ENCODE measurements at regions not wholly inside any gene's neighbourhood (a gene's known extent, or its start where the extent isn't known, plus 50 kb on each side); places are given as distances from the start of the nearest gene placed in this dataset.

GRCh38 chr3:64815789-64816188, 128.0 kb upstream of the ADAMTS9 start:
- DNase-seq (ENCODE audit: extremely low spot score) = no peak
- TF ChIP-seq, protein P1, sequence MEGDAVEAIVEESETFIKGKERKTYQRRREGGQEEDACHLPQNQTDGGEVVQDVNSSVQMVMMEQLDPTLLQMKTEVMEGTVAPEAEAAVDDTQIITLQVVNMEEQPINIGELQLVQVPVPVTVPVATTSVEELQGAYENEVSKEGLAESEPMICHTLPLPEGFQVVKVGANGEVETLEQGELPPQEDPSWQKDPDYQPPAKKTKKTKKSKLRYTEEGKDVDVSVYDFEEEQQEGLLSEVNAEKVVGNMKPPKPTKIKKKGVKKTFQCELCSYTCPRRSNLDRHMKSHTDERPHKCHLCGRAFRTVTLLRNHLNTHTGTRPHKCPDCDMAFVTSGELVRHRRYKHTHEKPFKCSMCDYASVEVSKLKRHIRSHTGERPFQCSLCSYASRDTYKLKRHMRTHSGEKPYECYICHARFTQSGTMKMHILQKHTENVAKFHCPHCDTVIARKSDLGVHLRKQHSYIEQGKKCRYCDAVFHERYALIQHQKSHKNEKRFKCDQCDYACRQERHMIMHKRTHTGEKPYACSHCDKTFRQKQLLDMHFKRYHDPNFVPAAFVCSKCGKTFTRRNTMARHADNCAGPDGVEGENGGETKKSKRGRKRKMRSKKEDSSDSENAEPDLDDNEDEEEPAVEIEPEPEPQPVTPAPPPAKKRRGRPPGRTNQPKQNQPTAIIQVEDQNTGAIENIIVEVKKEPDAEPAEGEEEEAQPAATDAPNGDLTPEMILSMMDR (IDR thresholded peaks at IDR 0.05; ENCODE audit: control extremely low read depth, extremely low read depth, low read depth, missing control alignments) = no peak
- POLR2A ChIA-PET = interaction anchor here (0.7 kb wide), 1 partner anchor 616 kb away, joined by 3 read pairs; no protein-coding TSS in a partner anchor
- CTCF ChIA-PET = interaction anchor here (0.7 to 2.4 kb wide), 3 partner anchors 9 to 751 kb away, joined by 3 to 10 read pairs (median 3); no protein-coding TSS in a partner anchor

DNA sequence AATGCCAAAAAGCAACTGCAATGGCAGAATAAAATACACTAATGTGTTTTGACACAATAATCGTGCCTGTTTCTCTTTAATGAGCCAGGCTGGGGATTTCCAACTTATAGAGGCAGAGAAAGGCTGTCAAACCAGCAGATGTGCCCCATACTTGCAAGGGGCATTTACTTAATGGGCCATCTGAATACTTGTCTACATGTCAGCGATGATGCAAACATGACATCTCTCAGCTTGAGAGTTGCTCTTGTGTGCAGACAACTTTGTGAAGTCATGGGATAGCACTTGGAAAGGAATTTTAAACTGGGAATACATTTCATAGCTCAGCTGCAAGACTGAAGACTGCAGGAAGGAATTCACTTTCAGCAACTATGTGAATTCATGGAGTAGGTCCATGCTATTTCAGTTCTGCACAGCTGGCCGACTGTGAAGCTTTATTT, 127.4 kb upstream of the ADAMTS9 start:
- TF ChIP-seq, protein P1 (IDR thresholded peaks at IDR 0.05; ENCODE audit: control extremely low read depth, extremely low read depth, low read depth, missing control alignments) = no peak
- no peak for DNase-seq (ENCODE audit: extremely low spot score)
- ChIA-PET CTCF (interaction anchor here (1.0 to 2.4 kb wide), 2 partner anchors 10 to 13 kb away, joined by 3 to 10 read pairs; no protein-coding TSS in a partner anchor), POLR2A (interaction anchor here (0.7 kb wide), 1 partner anchor 617 kb away, joined by 3 read pairs; no protein-coding TSS in a partner anchor)

GRCh38 chr3:64814351-64814750, 126.6 kb upstream of the ADAMTS9 start:
- TF ChIP-seq, protein P1 (IDR thresholded peaks at IDR 0.05; ENCODE audit: control extremely low read depth, extremely low read depth, low read depth, missing control alignments) = no peak
- CTCF ChIA-PET = no interaction called here
- POLR2A ChIA-PET = no interaction called here
- no peak for DNase-seq (ENCODE audit: extremely low spot score)

GRCh38 chr3:64813326-64813725, 125.5 kb upstream of the ADAMTS9 start:
- ChIA-PET POLR2A (no interaction called here), CTCF (interaction anchor here (0.9 to 1.2 kb wide), 3 partner anchors 10 to 21 kb away, joined by 3 read pairs; no protein-coding TSS in a partner anchor)
- TF ChIP-seq, protein P1 (IDR thresholded peaks at IDR 0.05; ENCODE audit: control extremely low read depth, extremely low read depth, low read depth, missing control alignments) = no peak
- no peak for DNase-seq (ENCODE audit: extremely low spot score)

DNA sequence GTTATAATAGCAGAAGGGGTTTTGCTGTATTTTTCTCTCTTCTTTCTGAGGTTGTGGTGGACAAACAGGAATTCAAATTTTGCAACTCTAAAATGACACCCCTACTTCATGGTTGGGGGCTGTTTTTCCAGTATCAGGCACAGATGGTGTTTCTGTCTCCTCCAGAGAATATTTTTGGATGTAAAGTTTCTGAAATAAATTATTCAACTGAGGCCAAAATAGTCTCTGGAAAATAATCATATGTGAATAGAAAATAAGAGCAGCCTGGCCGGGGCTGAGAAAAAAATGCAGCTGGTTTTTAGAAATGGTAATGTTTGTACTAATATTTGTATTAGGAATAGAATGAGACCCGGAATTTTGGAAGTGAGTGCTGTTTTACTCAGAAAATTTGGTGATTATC, 121.3 kb upstream of the ADAMTS9 start:
- POLR2A ChIA-PET = no interaction called here
- TF ChIP-seq, protein P1 (IDR thresholded peaks at IDR 0.05; ENCODE audit: control extremely low read depth, extremely low read depth, low read depth, missing control alignments) = no peak
- DNase-seq (ENCODE audit: extremely low spot score) = no peak
- CTCF ChIA-PET = no interaction called here

GRCh38 chr3:64808061-64808460, 120.3 kb upstream of the ADAMTS9 start:
- TF ChIP-seq, protein P1 (IDR thresholded peaks at IDR 0.05; ENCODE audit: control extremely low read depth, extremely low read depth, low read depth, missing control alignments) = no peak
- ChIA-PET POLR2A (no interaction called here), CTCF (interaction anchor here (1.1 kb wide), 3 partner anchors 10 to 51 kb away, joined by 3 to 4 read pairs (median 4); no protein-coding TSS in a partner anchor)
- DNase-seq (ENCODE audit: extremely low spot score) = no peak

Measured in GM10248 (cell line).